HepG2 (cell line): ENCODE measurements at regions not wholly inside any gene's neighbourhood (a gene's known extent, or its start where the extent isn't known, plus 50 kb on each side); places are given as distances from the start of the nearest gene placed in this dataset.

Experiments used
- ATAC-seq: fragments of 200-7000 bp; cut with Tn5 transposase; 3 replicates; pipeline ENCODE4 v1.9.1; 2020; ENCODE audit warnings: mild to moderate bottlenecking, moderate library complexity
- BruUV-seq: library from RNA; stranded (reverse); fragments of 400-500 nt; replicated peaks from 2 replicates; lab custom pipeline; 2021; lab: Mats Ljungman, UMichigan
- CTCF ChIA-PET: fragments of 300-600 bp; formaldehyde crosslinking; extraction: SDS; loops from one replicate; lab custom pipeline; 2021; ENCODE audit warnings: low total read pairs, inconsistent platforms, low intra/inter-chr PET ratio; lab: Yijun Ruan, JAX
- POLR2A ChIA-PET: fragments of 350-600 bp; sonication (Branson Sonifier 250); formaldehyde crosslinking; loops from one replicate; lab custom pipeline; 2020; ENCODE audit warnings: antibody characterized with exemption, inconsistent platforms; lab: Yijun Ruan, JAX
- DNase-seq: peaks from one replicate; pipeline ENCODE4 v3.0.0-alpha.2; 2015; ENCODE audit warnings: low spot score
- FAIRE-seq: peaks from 3 replicates; lab custom pipeline; 2011; peaks lifted over from hg19 to GRCh38; lab: Jason Lieb, UNC
- H2AFZ ChIP-seq: one replicate; pipeline ENCODE4 v1.6.1; 2011; ENCODE audit warnings: low read length, inconsistent platforms
- H3K27ac ChIP-seq: fragments of 300-600 bp; 3 replicates; pipeline ENCODE4 v1.8.0; 2011; ENCODE audit warnings: mixed run types, mild to moderate bottlenecking, mixed read lengths, low read length, inconsistent platforms; ENCODE audit not compliant: insufficient read depth; ENCODE audit errors: extremely low read length
- H3K27me3 ChIP-seq, 2 experiments: fragments of 200-600 bp in 1 of 2; 2 replicates in 1 of 2; 3 replicates in 1 of 2; pipeline versions ENCODE4 v1.6.0 to v1.8.0; 2011; ENCODE audit warnings: low read length in 2 of 2, mild to moderate bottlenecking in 2 of 2, moderate library complexity in 2 of 2, inconsistent platforms in 1 of 2; ENCODE audit not compliant: insufficient read depth in 2 of 2, control insufficient read depth in 1 of 2
- H3K36me3 ChIP-seq, 2 experiments: fragments of 200-600 bp in 1 of 2; replicated peaks in 1 of 2; 2 replicates in 1 of 2; 3 replicates in 1 of 2; pipeline versions ENCODE4 v1.5.1 to v1.8.0; 2011; ENCODE audit warnings: low read length in 2 of 2, inconsistent platforms in 1 of 2; ENCODE audit not compliant: insufficient read depth in 2 of 2, control insufficient read depth in 1 of 2
- H3K4me1 ChIP-seq: 2 replicates; pipeline ENCODE4 v1.5.1; 2012; ENCODE audit warnings: low read length, inconsistent platforms; ENCODE audit not compliant: insufficient read depth
- H3K4me2 ChIP-seq: 2 replicates; pipeline ENCODE4 v1.6.0; 2011; ENCODE audit warnings: low read depth, low read length, inconsistent platforms
- H3K4me3 ChIP-seq, 3 experiments: fragments of 200-600 bp in 1 of 3; sonication (generic), shearing (Covaris generic) in 1 of 3; replicated peaks in 1 of 3; 2 replicates each; pipeline ENCODE4 v1.5.1; 2011 to 2016; ENCODE audit warnings: low read length in 3 of 3, inconsistent platforms in 2 of 3, low read depth in 2 of 3, mild to moderate bottlenecking in 2 of 3, control low read depth in 1 of 3, mixed read lengths in 1 of 3; ENCODE audit not compliant: insufficient read depth in 1 of 3
- H3K79me2 ChIP-seq: one replicate; pipeline ENCODE4 v1.6.1; 2011; ENCODE audit warnings: low read length, inconsistent platforms; ENCODE audit not compliant: insufficient read depth
- H3K9ac ChIP-seq: 2 replicates; pipeline ENCODE4 v1.6.0; 2011; ENCODE audit warnings: mild to moderate bottlenecking, low read depth, low read length, inconsistent platforms; ENCODE audit not compliant: insufficient read depth
- H3K9me3 ChIP-seq: 2 replicates; pipeline ENCODE4 v1.5.1; 2012; ENCODE audit warnings: mild to moderate bottlenecking, low read length
- H4K20me1 ChIP-seq: 2 replicates; pipeline ENCODE4 v1.6.0; 2011; ENCODE audit warnings: inconsistent platforms, mild to moderate bottlenecking, low read length, moderate library complexity; ENCODE audit not compliant: insufficient read depth
- BCL6 ChIP-seq: IDR thresholded peaks from 2 replicates; pipeline ENCODE4 v1.6.1; 2016; ENCODE audit warnings: missing genetic modification reagents, missing compliant biosample characterization
- ELF3 ChIP-seq: IDR thresholded peaks from 2 replicates; pipeline ENCODE4 v1.6.1; 2016; ENCODE audit warnings: missing genetic modification reagents, missing compliant biosample characterization
- EP300 ChIP-seq, 3 experiments: sonication (generic) in 1 of 3; formaldehyde crosslinking in 1 of 3; IDR thresholded peaks; 2 replicates each; pipeline versions ENCODE4 v1.5.1 to v1.6.1; 2011 to 2020; ENCODE audit warnings: low read depth in 2 of 3, low read length in 2 of 3, borderline replicate concordance in 1 of 3, improper control_type of control experiment in 1 of 3, mild to moderate bottlenecking in 1 of 3, missing genetic modification reagents in 1 of 3, moderate library complexity in 1 of 3
- MTF2 ChIP-seq: sonication (generic); formaldehyde crosslinking; IDR thresholded peaks from 2 replicates; pipeline ENCODE4 v1.5.0; 2020; ENCODE audit warnings: missing genetic modification reagents, borderline replicate concordance
- PPARG ChIP-seq: conservative IDR thresholded peaks from 2 replicates; pipeline ENCODE4 v1.6.1; 2016; ENCODE audit warnings: missing biosample characterization, missing genetic modification reagents
- ZBTB7A ChIP-seq: sonication (generic); formaldehyde crosslinking; IDR thresholded peaks from 2 replicates; pipeline ENCODE4 v1.8.0; 2022; ENCODE audit warnings: mild to moderate bottlenecking, missing genetic modification reagents
- ZNF225 ChIP-seq: sonication (generic); formaldehyde crosslinking; IDR thresholded peaks from 2 replicates; pipeline ENCODE4 v1.4.0; 2020; ENCODE audit warnings: mild to moderate bottlenecking, missing genetic modification reagents
- ZNF780A ChIP-seq: sonication (generic); formaldehyde crosslinking; IDR thresholded peaks from 2 replicates; pipeline ENCODE4 v1.8.0; 2022; ENCODE audit warnings: mild to moderate bottlenecking, missing genetic modification reagents, moderate library complexity
- WGBS: methylation state at CpG from one replicate; pipeline ENCODE4 v1.1.6; 2017; ENCODE audit warnings: low lambda C conversion rate; 5-methylcytosine and 5-hydroxymethylcytosine counted together
- in situ Hi-C: cut with HindIII; loops from 2 replicates; pipeline ENCODE4 v1.10.0; 2017; ENCODE audit warnings: low pct_unique_long_range_greater_than_20kb; ENCODE audit not compliant: extremely low pct_ligation_motif_present
- intact Hi-C: fragments of 100-400 bp; cut with micrococcal nuclease; formaldehyde crosslinking; loops from one replicate; pipeline ENCODE4 v1.10.0; 2022; ENCODE audit not compliant: unreplicated experiment
- TF ChIP-seq, protein P1 (sequence below): sonication (generic); formaldehyde crosslinking; conservative IDR thresholded peaks from 2 replicates; pipeline ENCODE4 v1.4.0; 2020; ENCODE audit warnings: missing genetic modification reagents
- TF ChIP-seq, protein P2 (sequence below): sonication (generic); formaldehyde crosslinking; IDR thresholded peaks from 2 replicates; pipeline ENCODE4 v1.4.0; 2020; ENCODE audit warnings: missing genetic modification reagents, borderline replicate concordance
- TF ChIP-seq, protein P3 (sequence below), 2 experiments: sonication (generic) in 1 of 2; formaldehyde crosslinking in 1 of 2; IDR thresholded peaks; 2 replicates each; pipeline versions ENCODE4 v1.6.1 to v1.9.0; 2014 to 2022; ENCODE audit warnings: antibody characterized with exemption in 1 of 2, borderline replicate concordance in 1 of 2, inconsistent platforms in 1 of 2, low read depth in 1 of 2, missing genetic modification reagents in 1 of 2
- TF ChIP-seq, protein P4 (sequence below): IDR thresholded peaks from 2 replicates; pipeline ENCODE4 v1.6.1; 2016; ENCODE audit warnings: missing compliant biosample characterization, missing genetic modification reagents, borderline replicate concordance

DNA sequence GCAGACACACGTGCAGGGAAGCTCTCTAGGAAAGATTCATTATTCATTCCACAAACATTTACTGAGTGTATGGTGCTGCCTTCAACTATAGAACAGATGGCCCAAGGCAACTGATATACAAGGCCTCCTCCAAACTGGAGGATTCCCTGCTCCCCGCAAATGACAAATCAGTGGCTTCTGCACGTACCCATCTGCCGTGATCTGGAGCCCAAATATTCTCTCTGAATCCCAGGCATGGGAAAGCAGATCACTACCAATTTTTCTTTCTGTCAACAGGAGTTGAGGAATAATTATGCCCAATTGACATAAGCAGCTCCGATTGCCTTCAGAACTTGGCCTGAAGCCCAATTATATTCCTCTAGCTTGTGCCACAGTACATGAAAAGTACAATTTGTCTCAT lies 174.2 kb upstream of the CCDC196 start:
- intact Hi-C loops (no loop called here), in situ Hi-C loops (no loop called here)
- Histone ChIP-seq H3K36me3 (no peaks in the 10 kb centered on the region), H2AFZ (no peak overlapping the region), H4K20me1 (no peaks in the 10 kb centered on the region), H3K27me3 (no peaks in the 10 kb centered on the region), H3K27ac (no peak overlapping the region), H3K4me1 (no peaks in the 10 kb centered on the region), H3K4me3 (no peak overlapping the region), H3K9me3 (no peaks in the 10 kb centered on the region; the same call in 1 of the 2 replicates), H3K4me2 (no peak overlapping the region), H3K79me2 (no peaks in the 10 kb centered on the region), H3K9ac (no peak overlapping the region)
- CTCF ChIA-PET, result no interaction called here
- DNase-seq (no peak), FAIRE-seq (no peak), ATAC-seq (no peak)
- 55% methylated on average over 5 of the region's 5 CpGs for WGBS
- BruUV-seq, result no TSS peak
- POLR2A ChIA-PET, result no interaction called here
- TF ChIP-seq, protein P1, sequence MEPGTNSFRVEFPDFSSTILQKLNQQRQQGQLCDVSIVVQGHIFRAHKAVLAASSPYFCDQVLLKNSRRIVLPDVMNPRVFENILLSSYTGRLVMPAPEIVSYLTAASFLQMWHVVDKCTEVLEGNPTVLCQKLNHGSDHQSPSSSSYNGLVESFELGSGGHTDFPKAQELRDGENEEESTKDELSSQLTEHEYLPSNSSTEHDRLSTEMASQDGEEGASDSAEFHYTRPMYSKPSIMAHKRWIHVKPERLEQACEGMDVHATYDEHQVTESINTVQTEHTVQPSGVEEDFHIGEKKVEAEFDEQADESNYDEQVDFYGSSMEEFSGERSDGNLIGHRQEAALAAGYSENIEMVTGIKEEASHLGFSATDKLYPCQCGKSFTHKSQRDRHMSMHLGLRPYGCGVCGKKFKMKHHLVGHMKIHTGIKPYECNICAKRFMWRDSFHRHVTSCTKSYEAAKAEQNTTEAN (CRISPR knock-in tag), result no peak
- TF ChIP-seq, protein P2, sequence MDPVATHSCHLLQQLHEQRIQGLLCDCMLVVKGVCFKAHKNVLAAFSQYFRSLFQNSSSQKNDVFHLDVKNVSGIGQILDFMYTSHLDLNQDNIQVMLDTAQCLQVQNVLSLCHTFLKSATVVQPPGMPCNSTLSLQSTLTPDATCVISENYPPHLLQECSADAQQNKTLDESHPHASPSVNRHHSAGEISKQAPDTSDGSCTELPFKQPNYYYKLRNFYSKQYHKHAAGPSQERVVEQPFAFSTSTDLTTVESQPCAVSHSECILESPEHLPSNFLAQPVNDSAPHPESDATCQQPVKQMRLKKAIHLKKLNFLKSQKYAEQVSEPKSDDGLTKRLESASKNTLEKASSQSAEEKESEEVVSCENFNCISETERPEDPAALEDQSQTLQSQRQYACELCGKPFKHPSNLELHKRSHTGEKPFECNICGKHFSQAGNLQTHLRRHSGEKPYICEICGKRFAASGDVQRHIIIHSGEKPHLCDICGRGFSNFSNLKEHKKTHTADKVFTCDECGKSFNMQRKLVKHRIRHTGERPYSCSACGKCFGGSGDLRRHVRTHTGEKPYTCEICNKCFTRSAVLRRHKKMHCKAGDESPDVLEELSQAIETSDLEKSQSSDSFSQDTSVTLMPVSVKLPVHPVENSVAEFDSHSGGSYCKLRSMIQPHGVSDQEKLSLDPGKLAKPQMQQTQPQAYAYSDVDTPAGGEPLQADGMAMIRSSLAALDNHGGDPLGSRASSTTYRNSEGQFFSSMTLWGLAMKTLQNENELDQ (CRISPR knock-in tag), result no peak
- TF ChIP-seq ZBTB7A (CRISPR knock-in tag), result no peak
- TF ChIP-seq ZNF780A (CRISPR knock-in tag), result no peak
- no peak for TF ChIP-seq ZNF225 (CRISPR knock-in tag)
- TF ChIP-seq MTF2, result no peak
- TF ChIP-seq, protein P3, sequence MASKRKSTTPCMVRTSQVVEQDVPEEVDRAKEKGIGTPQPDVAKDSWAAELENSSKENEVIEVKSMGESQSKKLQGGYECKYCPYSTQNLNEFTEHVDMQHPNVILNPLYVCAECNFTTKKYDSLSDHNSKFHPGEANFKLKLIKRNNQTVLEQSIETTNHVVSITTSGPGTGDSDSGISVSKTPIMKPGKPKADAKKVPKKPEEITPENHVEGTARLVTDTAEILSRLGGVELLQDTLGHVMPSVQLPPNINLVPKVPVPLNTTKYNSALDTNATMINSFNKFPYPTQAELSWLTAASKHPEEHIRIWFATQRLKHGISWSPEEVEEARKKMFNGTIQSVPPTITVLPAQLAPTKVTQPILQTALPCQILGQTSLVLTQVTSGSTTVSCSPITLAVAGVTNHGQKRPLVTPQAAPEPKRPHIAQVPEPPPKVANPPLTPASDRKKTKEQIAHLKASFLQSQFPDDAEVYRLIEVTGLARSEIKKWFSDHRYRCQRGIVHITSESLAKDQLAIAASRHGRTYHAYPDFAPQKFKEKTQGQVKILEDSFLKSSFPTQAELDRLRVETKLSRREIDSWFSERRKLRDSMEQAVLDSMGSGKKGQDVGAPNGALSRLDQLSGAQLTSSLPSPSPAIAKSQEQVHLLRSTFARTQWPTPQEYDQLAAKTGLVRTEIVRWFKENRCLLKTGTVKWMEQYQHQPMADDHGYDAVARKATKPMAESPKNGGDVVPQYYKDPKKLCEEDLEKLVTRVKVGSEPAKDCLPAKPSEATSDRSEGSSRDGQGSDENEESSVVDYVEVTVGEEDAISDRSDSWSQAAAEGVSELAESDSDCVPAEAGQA (IDR thresholded peaks at IDR 0.05; ENCODE audit: low read depth), result no peak
- TF ChIP-seq, protein P3 (CRISPR knock-in tag; IDR thresholded peaks at IDR 0.05; ENCODE audit: borderline replicate concordance), result no peak
- TF ChIP-seq ELF3 (CRISPR knock-in tag), result no peak
- TF ChIP-seq, protein P4, sequence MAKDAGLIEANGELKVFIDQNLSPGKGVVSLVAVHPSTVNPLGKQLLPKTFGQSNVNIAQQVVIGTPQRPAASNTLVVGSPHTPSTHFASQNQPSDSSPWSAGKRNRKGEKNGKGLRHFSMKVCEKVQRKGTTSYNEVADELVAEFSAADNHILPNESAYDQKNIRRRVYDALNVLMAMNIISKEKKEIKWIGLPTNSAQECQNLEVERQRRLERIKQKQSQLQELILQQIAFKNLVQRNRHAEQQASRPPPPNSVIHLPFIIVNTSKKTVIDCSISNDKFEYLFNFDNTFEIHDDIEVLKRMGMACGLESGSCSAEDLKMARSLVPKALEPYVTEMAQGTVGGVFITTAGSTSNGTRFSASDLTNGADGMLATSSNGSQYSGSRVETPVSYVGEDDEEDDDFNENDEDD (CRISPR knock-in tag), result no peak
- no peak for TF ChIP-seq EP300 (IDR thresholded peaks at IDR 0.05; ENCODE audit: low read depth in 2 of 2, low read length in 2 of 2)
- TF ChIP-seq EP300 (CRISPR knock-in tag; IDR thresholded peaks at IDR 0.05; ENCODE audit: borderline replicate concordance), result no peak
- TF ChIP-seq BCL6 (CRISPR knock-in tag), result no peak
- no peak for TF ChIP-seq PPARG (CRISPR knock-in tag)
